ENCODE measurements at regions not wholly inside any gene's neighbourhood (a gene's known extent, or its start where the extent isn't known, plus 50 kb on each side); places are given as distances from the start of the nearest gene placed in this dataset.

DNA sequence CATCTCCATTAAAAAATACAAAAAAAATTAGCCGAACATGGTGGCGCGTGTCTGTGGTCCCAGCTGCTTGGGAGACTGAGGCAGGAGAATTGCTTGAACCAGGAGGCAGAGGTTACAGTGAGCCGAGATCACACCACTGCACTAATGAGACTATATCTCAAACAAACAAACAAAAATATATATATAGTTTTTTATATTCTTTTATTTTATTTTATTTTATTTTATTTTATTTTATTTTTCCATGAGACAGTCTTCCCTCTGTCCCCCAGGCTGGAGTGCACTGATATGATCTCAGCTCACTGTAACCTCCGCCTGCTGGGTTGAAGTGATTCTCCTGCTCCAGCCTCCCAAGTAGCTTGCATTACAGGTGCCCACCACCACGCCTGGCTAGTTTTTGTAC is 79.5 kb downstream of the IRF2BPL start:
- no peak for DNase-seq (ENCODE audit: low read depth in 2 of 2)

DNA sequence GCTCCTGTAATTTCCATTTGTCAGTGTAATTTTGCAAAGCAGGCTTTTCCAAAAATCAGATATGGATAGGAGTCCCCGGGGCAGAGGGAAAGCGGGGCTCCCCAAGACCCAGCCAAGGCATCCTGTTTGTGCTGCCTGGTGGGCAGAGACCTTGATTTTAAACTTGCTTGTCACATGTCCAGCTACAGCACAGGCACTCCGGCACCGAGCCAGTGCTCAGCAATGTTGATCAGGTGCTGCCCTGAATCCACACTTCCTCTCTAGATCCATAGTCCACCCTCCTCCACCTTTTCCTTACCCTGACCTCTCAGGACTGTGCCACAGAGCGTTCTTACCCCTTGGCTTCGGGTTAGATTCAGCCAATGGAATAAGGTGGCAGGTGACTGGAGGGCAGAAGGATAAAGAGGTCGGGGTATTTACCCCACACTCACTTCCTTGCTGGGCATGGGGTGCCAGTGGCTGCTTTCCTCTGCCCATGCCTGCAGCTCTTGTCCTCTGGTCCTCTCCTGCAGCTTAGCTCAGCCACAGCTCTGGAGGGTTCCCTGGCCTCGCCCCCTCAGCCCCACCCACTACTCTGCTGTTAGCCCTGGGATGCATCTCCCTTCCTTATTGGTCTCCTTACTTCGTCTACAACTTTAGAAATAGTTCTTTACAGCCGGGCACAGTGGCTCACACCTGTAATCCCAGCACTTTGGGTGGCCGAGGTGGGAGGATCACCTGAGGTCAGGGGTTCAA is 80.1 kb downstream of the IRF2BPL start:
- no peak for DNase-seq (ENCODE audit: low read depth in 2 of 2)

DNA sequence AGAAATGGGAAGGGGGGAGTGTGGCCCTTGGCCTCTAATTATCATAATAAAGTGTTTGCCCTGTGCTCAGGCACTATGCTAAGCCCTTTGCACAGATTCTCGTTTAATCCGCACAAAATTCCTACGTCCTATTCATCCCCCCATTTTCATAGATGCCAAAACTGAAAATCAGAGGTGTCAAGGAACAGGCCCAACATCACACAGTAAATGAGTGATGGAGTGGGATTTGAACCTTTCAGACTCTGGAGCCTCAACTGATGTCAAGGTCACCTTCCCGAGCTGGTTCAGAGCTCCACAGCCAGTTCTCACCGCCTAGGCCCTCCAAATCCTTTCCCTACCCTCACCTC is 80.7 kb downstream of the IRF2BPL start:
- DNase-seq (ENCODE audit: low read depth in 2 of 2): no peak

DNA sequence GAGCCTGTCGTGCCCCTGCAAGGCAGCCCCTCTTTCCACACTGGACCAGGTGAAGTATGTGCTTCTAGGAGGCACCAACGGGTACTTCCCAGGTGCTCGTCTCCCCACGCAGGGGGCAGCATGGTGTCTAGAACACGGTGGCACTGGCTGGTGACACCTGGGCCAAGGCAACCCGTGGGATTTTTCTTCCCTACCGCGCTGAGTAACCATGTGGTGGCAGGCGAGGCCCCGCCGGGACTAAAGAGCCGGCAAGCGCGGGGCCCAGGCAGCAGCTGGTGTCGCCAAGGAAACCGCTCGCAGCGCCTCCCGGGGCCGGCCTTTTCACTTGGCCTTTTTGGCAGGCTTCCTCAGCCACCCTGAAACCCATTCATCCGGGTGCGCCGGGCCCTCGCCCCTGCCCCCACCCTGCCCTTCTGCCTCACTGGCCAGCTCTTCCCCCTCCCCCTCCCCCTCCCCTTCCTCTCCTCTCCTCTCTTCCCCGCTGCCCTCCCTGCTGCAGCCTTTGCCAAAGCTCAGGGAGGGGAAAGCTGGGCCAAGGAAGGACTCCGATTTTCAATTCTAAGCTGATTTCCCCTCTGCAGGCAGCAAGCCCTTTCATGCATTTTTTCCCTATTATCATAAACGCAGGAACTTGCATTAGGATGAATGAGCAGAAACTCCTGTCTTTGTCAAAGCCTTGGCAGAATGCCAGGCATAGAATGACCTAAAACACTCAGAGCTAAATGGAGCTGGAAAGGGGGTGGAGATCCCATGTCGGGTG is 81.2 kb downstream of the IRF2BPL start:
- DNase-seq (ENCODE audit: low read depth in 2 of 2): peak; percentile 68 to 78

DNA sequence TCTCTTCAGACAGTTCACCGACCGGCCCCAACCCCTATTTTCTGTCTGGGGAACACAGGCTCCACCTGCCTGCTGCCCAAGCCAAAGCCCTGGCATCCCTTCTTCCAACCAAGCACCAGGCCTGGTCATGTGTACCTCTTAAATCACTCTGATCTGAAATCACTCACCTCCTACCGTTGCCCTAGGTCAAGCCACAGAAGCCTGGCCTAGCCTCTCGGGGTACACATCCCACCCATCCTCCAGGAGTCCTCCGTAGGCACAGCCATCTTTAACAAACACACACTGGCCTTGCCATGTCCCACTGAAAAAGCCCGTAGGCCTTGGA is 81.8 kb downstream of the IRF2BPL start:
- DNase-seq (ENCODE audit: low read depth in 2 of 2): no peak

DNA sequence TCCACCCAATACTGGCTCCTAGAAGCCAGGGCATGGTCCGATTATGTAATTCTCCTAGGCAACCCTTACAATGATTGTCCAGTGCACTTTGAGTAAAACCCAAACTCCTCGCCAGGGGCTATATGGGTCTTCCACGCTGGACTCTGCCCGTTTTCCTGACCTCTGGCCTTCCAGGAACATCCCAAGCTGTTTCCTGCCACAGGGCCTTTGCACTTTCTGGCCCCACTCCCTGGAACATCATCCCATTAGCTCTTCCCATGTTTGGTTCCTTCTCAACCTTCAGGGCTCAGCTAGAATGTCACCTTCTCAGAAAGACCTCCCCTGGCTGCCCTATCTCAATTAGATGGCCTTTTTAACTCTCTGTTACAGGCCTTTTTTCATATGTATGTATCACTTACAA is 85.4 kb downstream of the IRF2BPL start:
- DNase-seq (ENCODE audit: low read depth in 2 of 2): no peak

DNA sequence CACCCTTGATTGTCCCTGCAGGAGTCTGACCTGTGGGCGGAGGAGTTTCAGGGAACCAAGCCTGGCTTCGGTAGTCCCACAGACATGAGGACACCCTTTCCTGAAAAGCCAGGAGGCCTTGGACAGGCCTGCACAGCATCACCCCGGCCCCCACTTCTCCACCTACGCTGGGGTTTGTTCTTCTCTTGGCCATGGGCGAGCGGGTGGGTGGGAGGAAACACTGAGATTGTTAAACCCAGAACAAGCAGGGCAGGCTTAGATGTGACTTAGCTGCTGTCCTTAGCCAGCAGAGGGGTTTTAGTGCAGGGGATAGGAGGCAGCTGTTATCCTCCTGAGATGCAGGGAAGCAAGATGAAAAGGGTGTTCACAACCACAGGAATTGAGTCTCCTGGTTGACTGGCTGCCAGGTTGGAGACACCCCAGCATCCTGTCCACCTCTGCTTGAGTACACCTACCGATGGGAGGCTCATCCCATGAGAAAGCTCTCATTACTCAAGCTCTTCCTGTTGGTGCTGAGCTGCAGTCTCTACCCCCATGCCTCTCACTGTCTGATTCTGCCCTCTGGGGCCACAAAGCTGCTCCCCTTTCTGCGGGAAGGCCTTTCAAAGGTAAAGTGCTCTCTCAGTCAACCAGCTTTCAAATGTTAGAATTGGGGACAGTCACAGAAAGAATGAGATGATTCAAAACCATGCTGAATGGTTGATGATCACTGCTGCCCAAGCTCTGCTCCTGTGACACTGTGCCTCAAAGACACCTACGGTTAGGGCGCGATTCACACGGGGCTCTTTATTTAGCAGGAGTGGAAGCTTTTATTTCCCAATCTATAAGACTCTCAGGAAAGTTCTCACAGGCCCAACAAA is 86.3 kb downstream of the IRF2BPL start:
- DNase-seq (ENCODE audit: low read depth in 2 of 2): no peak

DNA sequence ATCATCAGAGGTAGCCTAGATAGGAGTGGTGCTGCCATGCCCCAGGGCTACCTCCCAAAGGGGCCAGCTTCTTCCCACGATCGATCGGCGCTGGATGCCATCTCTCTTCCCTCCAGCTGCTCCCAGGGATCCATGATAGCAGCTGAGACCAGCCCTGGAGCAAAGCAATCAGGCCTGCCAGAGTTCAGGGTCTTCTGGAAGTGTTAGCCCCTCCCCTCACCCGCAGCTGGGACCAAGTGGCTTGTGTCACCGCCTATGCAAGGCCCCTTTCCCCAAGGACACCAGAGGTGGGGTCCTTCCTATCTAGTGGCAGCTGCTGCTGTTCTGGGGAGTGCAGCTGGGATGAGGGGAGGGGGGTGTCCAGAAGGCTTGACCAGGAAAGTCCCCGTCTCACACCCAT is 87.0 kb downstream of the IRF2BPL start:
- DNase-seq (ENCODE audit: low read depth in 2 of 2): no peak

DNA sequence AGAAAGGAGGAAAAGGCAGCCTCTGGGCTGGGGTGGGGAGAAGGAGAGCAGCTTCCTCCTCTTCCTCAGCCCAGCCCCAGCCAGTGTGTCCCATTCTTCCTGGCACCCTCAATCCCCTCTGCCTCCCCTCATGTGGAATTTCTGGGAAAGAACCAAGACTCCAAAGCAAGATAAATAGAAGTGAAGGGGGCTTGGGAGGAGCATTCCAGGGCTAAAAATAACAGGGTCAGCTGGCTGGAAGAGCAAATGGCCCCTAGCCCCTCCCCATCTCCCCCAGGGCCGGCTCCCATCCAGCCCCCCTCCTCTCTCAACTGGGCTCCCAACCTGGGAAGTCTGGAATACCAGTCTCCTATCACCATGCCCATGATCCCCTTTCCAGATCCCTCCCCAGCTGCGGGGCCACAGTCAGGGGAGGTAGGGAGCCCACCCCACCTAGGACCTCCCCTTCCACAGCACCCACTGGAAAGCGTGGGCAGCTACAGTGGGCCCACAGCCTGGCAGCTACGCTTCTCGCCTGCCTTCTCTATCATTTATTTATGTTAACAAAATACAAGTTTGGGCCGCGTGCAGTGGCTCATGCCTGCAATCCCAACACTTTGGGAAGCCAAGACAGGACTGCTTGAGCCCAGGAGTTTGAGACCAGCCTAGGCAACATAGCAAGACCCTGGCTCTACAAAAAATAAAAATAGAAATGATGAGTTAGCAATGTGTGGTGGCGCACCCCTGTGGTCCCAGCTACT is 88.3 kb downstream of the IRF2BPL start:
- DNase-seq (ENCODE audit: low read depth in 2 of 2): no peak

DNA sequence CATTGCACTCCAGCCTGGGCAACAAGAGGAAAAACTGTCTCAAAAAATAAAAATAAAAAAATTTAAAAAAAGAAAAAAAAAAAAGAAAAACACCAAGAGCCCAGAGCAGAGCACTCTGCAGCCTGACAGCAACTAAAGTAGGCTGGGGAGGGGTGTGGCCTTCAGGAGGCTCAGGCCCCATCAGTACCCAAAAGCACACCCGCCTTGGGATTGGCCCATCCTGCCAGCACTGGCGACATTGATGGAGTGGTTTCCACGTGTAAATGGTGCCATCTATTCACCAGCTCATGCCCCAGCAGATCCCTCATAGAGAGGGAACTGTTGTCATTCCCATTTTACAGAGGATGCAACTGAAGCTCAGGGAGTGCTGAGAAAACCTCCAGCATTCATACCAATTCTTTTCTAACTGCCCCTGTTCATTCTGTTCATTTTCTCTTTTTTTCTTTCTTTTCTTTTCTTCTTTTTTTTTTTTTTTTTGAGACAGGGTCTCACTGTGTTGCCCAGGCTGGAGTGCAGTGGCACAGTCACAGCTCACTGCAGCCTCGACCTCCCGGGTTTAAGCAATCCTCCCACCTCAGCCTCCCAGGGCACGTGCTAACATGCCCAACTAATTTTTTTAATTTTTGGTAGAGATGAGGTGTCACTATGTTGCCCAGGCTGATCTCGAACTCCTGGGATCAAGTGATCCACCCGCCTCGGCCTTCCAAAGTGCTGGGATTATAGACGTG is 89.3 kb downstream of the IRF2BPL start:
- DNase-seq (ENCODE audit: low read depth in 2 of 2): no peak

DNA sequence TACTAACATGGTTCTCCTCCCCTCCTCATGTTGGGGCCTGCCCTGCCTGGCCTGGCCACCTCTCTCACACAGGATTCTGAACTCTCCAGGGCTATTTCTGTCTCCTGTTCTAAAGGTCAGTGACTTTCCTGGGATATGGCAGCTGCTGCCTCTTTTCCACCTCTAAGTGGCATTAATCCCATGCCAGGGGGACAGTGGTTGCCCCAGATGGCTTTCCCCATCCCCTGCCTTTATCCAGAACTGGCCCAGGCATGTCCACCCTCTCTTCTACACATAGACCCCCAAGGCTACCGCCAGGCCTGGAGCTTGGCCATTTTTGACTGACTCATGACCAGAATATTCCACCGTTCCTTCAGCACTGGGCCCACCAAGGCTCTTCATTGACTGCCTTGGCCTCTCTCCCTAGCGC is 90.4 kb downstream of the IRF2BPL start:
- no peak for DNase-seq (ENCODE audit: low read depth in 2 of 2)

DNA sequence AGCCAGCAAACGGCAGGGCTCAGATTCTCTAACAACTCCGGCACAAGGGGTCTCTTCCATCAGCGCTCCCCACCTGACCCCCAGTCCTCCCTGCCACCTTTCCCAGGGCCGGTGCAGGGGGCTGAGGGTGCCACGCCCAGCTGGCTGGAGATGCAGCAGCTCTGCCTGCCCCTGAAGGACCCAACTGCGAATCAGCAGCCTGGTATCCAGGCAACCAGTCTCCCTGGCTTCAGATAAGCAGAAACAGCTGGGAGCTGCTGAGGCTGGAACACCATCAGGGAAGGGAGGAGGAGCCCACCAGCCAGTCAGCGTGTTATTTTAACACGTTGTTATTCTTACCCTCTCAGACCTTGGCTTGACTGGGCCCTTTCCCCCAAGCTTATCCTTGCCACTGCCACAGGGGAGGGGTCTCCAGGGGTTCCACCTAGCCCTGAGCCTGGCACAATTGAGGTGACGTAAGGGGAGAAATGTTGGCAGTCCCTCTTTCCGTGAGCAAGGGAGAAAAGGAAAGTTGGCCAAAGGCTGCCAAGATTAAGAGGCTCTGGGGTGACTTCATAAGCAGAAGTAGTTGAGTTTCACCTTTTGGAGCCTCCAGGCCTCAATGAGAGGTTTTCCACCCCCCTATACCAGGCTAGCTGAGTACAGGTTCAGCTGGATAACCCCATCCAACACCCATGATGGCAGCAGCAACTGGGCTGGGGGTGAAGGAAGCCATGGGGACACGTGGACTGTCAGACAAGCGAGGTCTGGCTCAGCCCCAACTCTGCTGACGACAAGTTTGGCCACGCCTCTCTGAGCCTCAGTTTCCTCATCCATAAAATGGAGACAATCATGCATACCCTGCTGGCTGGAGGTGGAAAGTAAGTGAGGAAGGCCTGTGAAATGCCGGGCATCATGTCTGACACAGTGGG is 91.1 kb downstream of the IRF2BPL start:
- DNase-seq (ENCODE audit: low read depth in 2 of 2): no peak

DNA sequence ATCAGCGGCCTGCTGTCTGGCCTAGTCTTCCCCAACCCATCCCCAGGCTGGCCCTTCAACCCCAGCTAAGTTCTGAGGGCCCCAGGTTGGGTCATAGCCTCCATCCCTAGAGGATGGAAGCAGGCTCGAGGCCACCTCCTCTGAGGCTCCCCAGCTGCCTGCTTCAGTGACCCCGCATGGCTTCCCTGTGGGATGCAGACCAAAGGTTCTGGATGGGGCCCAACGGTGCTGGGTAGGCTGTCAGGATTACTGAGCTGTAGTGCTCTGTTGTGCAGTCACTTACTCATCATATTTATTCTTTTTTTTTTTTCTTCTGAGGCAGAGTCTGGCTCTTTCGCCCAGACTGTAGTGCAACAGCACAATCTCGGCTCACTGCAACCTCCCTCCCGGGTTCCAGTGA is 92.0 kb downstream of the IRF2BPL start:
- no peak for DNase-seq (ENCODE audit: low read depth in 2 of 2)

DNA sequence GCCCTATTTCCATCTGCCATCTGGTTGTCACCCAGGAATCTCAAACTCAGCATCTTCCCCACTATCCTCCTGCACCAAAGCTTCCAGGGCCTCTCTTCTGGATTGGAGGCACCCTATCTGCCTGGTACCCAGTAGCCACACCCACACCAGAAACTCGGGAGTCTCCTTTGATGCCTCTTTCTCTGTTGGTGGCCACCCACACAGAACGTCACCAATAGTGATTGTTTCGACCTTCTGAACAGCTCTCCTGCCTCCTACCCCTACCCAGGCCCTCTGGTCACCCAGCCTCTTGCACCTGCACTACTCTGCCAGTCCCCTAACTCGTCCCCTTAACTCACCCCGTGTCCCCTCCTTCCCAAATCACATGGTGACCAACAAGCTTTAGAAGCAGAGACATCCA is 95.0 kb downstream of the IRF2BPL start:
- DNase-seq (ENCODE audit: low read depth in 2 of 2): no peak

DNA sequence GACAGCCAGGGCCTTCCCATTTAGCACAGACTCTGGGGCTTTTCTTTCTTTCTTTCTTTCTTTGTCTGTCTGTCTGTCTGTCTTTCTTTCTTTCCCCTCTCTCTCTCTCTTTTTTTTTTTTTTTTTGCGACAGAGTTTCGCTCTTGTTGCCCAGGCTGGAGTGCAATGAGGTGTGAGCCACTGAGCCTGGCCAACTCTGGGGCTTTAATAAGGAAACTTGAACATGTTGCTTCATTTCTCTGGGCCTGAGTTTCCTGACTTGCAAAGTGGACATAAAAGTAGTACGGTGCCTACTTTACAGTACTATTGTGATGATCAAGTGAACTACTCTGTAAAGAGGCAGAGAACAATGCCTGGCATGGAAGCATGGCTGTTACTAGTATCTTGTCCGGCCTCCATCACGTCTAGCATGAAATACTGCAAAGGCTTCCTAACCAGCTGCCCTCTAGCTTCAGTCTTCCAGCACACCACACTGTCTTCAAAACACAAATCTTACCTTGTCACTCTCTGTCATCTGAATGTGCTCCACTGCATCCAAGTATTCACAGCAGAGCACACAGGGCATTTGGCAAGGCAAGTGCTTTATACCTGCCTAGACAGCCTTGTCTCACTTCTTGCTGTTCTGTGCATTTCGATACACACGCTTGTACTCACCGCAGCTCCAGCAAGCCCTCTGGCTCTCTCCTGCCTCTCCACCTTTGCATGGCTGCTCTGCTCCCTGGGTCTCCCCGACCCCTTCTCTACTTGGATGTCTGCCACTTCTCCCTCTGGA is 96.7 kb downstream of the IRF2BPL start:
- no peak for DNase-seq (ENCODE audit: low read depth in 2 of 2)

DNA sequence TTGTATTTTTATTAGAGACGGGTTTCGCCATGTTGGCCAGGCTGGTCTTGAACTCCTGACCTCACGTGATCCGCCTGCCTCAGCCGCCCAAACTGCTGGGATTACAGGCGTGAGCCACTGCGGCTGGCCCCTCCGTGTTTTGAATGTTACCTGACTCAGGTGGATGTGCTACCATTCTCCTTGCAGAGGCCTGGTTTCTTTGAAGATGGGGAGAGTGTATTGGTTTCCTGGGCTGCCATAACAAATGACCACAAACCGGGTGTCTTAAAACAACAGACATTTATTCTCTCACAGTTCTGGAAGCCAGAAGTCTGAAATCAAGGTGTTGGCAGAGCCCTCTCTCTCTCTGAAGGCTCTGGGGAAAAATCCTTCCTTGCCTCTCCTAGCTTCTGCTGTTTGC is 98.0 kb downstream of the IRF2BPL start:
- no peak for DNase-seq (ENCODE audit: low read depth in 2 of 2)

DNA sequence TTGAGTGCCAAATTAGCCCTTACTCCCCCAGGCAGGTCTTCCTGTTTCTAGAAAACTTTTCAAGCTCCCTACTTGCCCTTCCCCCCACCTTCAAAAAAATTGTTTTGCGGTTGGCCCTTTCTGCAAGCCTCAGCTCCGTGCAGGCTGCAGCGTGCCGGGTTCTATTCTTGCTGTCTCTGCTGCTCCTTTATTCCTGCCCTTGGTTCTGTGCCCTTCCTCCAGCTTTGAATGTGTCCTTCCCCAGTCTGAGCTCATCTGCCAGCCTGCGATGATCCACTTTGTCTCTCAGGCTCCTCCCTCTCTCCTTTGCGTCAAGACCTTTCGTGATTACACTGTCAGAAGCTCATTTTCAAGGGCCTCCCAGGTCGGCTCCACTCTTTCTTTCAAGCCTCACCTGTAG is 98.6 kb downstream of the IRF2BPL start:
- DNase-seq (ENCODE audit: low read depth in 2 of 2): peak in 1 of 2 donors; percentile 23

DNA sequence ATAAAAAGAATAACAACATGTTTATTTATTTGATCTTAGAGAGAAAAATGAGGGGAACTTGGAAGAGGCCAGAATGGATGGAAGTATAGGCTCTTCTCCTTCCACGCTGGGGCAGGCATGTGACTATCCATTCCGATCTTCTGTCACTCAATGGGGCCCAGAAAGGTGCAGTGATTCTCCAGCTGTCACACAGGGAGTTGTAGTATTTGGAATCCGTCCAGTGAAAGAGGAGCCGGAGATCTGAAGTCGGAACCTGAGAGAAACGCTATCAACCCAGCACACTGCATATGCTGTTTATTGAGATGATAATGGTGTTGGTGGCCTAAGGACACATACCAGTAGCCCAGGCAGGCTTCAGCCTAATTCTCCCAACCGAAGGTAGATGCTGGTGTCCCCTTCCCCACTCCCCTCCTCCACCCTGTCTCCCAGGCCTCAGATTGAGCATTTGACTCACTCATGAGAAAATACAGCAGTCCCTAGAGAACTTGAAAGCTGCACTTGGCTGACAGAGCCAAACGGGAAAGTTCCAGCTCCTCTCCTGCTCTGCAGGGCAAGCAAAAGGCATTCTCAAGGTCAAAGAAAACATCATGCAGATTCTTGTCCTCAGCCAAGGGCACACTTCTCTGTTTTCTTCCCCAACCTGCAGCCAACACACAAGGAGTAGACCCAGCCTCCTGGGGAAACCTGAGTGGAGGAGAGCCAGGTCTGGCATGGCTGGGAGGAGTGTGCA is 100.4 kb downstream of the IRF2BPL start:
- DNase-seq (ENCODE audit: low read depth in 2 of 2): no peak

Data from stimulated activated CD8-positive, alpha-beta memory T cell treated with anti-CD3 and anti-CD28 coated beads, Interleukin-7, amount 100 ng/mL, for 4 hours (primary cell).